GM18511 (cell line): ENCODE measurements at regions not wholly inside any gene's neighbourhood (a gene's known extent, or its start where the extent isn't known, plus 50 kb on each side); places are given as distances from the start of the nearest gene placed in this dataset.

Experiments used
- ATAC-seq: cut with Tn5 transposase; IDR thresholded peaks from one replicate; pipeline ENCODE4 v1.9.1; 2021; ENCODE audit warnings: mild to moderate bottlenecking, moderate library complexity; ENCODE audit not compliant: unreplicated experiment

DNA sequence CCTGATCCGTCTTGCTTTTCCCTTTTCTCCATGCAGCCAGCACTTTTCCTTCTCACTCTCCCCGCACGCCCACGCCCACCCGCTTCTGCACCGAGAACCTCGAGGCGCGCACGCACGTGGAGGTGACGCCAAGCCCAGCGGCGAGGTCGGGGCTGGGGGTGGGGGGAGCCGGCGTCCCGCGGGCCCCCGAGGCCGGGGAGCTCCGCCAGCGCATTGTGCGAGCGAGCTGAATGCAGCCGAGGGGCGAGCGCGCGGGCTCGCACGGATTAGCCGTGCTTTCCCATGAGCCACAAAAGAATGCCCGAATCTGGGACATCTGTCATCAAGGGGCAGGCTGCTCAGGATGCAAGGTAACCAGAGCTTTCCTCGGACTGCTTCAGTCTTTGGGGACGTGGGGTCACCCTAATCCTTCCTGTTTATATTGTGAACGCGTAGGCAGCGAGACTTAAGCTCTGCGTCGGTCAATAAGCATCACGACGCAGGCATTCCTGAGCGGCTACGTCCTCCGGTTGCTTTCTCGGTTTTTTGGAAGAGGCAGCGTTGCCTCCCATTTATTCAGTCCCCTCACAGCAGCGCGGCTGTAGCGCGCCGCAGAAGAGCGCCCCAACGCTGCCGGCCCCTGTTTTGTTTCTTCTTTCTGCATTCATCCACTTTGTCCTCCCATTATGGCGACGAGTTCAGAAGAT, 67.3 kb upstream of the AKT3 start:
- ATAC-seq = peak; percentile 66

- ATAC-seq = no peak
Measured at GRCh38 chr1:243916160-243916559, 66.1 kb upstream of the AKT3 start.

GRCh38 chr1:243912347-243912746, 62.3 kb upstream of the AKT3 start:
- no peak for ATAC-seq

DNA sequence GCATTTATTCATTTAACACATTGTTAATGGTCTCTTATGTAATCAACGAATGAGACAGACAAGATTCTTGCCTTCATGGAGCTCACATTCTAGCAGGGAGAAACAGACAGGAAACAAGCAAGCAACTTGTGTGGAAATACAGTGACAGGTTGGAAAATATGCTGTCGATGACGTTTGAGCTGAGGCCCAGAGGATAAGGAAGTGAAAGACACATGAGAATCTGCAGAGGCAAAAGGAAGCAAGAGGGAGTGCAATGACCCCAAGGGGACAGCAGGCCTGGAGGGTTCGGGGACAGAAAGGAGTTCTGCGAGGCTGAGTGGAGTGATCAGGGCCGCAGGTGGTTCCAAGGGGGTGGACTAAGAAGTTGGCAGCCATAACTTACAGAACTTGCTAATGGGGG, 60.6 kb upstream of the AKT3 start:
- ATAC-seq = no peak

GRCh38 chr1:243903895-243904294, 53.9 kb upstream of the AKT3 start:
- no peak for ATAC-seq

DNA sequence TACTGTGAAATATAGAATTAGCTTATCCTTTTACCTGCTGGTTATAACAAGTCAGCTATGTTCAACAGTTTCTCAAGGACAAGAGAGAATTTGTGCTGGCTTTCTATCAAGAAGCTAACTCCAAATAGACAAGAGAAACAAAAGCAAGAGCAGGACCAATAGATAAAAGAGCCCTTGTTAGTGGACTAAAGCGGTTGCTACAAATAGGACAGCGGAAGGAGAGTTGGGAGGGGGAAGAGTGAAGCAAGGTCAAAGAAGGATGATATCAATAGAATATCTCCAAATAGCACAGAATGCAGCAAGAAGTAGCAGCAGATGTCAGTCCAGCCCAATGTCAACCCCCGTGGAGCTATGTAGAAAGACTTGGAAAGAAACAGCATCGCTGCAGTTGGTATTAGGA, 53.0 kb upstream of the AKT3 start:
- no peak for ATAC-seq

- no peak for ATAC-seq
Measured at GRCh38 chr1:243902100-243902499, 52.1 kb upstream of the AKT3 start.
